GM18502 (cell line): ENCODE measurements at regions not wholly inside any gene's neighbourhood (a gene's known extent, or its start where the extent isn't known, plus 50 kb on each side); places are given as distances from the start of the nearest gene placed in this dataset.

Experiments
- ATAC-seq: cut with Tn5 transposase; IDR thresholded peaks from one replicate; pipeline ENCODE4 v1.9.1; 2021; ENCODE audit warnings: mild to moderate bottlenecking; ENCODE audit not compliant: unreplicated experiment, poor library complexity

- no peak for ATAC-seq
Measured at GRCh38 chr12:126191031-126191891, 1126.0 kb downstream of the AACS start.

DNA sequence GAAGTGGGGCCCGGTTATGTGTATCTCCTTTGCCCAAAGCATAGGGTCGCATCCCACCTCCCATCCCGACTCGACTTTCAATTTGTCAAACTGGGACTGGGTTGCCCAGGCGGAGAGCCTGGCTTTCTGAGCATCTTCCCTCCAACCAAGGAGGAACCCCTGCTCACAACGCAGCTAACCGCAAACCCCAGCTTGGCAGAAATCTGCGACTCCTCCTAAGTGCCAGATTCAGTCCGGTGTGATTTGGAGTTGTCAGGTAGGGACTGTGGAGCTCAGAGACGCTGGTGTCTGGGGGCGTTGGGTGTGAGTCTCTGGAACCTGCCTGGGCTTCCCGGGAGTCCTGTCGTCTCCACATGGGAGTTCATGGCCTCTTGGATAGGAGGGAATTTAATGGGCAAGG is 1126.7 kb downstream of the AACS start:
- ATAC-seq, result no peak

- ATAC-seq, result no peak
Measured at GRCh38 chr12:126193190-126193589, 1128.0 kb downstream of the AACS start.

- no peak for ATAC-seq
Measured at GRCh38 chr12:126196263-126196662, 1131.0 kb downstream of the AACS start.

GRCh38 chr12:126198516-126198915 is 1133.3 kb downstream of the AACS start:
- no peak for ATAC-seq

DNA sequence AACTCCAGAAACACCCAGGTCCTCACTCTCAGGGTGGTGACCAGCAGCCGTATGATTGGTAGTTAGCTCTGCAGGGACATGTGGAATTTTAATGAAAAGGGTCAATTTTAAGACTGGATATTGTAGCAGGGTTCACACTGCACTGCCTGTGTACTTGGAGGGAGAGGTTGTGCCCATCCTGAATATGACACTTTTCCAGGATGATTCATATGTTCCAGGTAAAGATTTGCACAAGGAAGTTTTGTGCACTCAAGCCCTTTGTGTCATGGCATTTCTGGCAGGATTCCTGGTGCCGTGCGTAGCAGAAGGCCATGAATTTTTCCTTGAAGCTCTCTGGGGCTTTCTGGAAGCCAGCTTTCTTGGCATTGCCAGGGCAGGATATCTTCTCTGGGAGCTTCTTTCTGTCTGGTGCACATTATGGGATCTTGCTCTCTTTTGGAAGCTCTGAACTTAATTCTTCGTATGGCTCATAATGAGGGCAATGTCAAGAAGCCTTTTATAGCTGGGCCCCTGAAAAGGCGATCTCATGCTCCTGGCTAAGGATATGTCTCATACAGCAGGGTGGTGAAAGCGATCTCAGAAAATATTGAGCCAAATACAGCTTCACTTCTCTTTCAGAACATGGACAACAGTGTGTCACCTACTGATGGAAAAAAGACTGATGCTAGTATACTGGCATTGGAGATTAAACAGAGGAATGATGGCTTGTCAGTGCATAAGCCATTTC is 1133.9 kb downstream of the AACS start:
- no peak for ATAC-seq

DNA sequence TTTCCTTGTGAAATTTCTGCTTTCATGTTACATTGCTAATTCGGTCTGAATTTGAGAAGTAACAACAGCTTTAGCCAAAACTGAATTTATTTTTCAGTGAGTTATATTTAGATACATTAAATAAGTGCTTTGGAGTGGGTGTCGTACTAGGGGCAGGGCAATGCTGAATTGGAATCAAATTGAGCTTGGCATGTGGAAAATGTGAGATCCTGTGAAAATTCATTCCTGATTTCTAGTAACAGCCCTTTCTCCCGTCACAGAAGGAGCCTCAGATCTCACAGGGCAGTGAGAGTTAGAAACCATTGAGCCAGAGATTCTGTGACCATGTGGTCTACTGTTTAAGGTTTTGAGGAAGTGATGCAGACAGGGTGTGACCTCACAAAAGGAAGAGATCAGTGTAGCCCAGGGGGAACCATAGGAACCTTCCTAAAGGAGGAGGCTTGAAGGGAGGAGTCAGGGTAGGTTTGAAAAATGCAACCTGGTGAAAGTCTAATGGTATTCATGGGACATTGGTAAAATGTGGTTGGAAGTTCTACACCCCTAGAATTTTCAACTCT is 1136.8 kb downstream of the AACS start:
- no peak for ATAC-seq

DNA sequence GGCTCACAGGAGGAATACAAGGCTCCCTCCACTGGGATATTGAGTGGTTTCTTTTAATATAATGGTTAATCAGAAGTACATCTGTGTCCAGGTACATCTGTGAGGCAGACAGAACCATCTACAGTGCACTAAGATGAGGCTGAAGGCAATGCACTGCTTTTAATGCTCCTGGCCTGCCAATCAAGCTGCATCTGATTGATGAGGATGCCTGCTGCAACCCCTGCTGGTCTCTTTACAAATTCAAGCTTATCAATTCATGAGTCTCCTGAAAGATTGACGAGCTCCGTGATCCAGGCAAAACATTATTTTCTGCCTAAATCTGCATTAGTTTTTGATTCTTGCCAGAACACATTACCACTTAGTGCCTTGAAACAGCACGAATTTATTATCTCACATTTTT is 1139.1 kb downstream of the AACS start:
- no peak for ATAC-seq

- ATAC-seq, result no peak
Measured at GRCh38 chr12:126210026-126210425, 1144.8 kb downstream of the AACS start.

GRCh38 chr12:126210448-126210847 is 1145.2 kb downstream of the AACS start:
- no peak for ATAC-seq

GRCh38 chr12:126212824-126213223 is 1147.6 kb downstream of the AACS start:
- ATAC-seq, result no peak

DNA sequence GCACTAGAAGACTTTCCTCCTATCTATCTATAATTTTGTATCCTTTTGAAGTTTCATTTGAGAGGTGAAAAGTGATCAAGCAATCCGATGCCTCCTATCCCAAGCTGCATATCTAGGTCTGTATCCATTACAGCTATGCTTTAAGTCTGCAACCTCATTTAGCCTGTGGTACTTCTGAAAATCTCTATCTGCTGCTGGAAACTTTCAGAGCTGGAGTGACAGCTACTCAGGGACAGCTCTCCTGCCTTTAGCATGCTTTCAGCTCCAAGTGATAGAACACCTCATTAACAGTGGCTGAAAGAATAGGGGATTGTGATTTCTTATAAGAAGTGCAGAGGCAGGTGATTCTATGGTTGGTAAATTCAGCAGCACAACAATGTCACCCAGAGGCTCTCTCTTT is 1153.5 kb downstream of the AACS start:
- no peak for ATAC-seq

DNA sequence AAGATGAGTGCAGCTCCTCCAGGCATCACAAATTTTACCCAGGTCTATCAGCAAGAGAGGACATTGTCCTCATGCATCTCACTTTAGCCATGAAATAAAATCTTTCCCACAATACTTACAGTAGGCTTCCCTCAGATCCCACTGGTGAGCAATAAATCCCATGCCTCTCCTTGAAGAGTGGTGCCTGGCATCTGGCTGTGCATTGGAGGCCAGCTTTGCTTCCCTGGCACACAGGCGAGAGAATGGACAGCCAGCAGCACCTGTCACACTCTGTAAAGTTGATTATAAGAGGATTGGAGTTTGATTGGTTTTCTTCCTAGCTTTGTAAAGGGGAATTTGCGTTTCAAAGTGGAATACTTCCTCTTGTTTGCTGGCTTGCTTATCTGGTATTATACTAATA is 1153.9 kb downstream of the AACS start:
- no peak for ATAC-seq

- ATAC-seq, result no peak
Measured at GRCh38 chr12:126219654-126220279, 1154.5 kb downstream of the AACS start.

- ATAC-seq, result no peak
Measured at GRCh38 chr12:126224032-126224431, 1158.8 kb downstream of the AACS start.

GRCh38 chr12:126228936-126229335 is 1163.7 kb downstream of the AACS start:
- no peak for ATAC-seq

GRCh38 chr12:126232711-126233110 is 1167.5 kb downstream of the AACS start:
- ATAC-seq, result no peak

DNA sequence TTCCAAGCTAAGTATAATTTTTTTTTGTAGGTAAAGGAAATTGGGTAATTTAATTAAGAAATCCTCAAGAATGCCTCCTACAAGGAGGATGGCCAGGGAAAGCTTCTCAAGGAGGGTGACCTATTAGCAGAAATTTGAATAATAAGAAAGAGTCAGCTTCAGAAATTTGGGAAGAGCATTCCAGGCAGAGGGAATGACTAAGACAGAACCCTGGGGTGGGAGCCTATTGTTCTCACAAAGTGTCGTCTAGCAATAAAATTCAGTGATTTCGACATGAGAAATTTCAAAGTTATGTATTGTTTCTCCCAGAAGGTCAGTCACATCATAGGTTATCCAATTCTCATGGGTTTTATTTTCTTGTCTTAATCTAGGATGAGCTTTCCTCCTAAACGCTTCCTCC is 1168.4 kb downstream of the AACS start:
- ATAC-seq, result no peak

- ATAC-seq, result no peak
Measured at GRCh38 chr12:126243814-126244440, 1178.7 kb downstream of the AACS start.

GRCh38 chr12:126247936-126248335 is 1182.7 kb downstream of the AACS start:
- ATAC-seq, result no peak
